ENCODE measurements at regions not wholly inside any gene's neighbourhood (a gene's known extent, or its start where the extent isn't known, plus 50 kb on each side); places are given as distances from the start of the nearest gene placed in this dataset.

- no peak overlapping the region for H3K4me3 ChIP-seq
- peaks cover 7 to 52% of the 10 kb centered on the region in 2 donors for H3K27me3 ChIP-seq
- DNase-seq (no peak), ATAC-seq (no peak)
- TF ChIP-seq, protein P1, sequence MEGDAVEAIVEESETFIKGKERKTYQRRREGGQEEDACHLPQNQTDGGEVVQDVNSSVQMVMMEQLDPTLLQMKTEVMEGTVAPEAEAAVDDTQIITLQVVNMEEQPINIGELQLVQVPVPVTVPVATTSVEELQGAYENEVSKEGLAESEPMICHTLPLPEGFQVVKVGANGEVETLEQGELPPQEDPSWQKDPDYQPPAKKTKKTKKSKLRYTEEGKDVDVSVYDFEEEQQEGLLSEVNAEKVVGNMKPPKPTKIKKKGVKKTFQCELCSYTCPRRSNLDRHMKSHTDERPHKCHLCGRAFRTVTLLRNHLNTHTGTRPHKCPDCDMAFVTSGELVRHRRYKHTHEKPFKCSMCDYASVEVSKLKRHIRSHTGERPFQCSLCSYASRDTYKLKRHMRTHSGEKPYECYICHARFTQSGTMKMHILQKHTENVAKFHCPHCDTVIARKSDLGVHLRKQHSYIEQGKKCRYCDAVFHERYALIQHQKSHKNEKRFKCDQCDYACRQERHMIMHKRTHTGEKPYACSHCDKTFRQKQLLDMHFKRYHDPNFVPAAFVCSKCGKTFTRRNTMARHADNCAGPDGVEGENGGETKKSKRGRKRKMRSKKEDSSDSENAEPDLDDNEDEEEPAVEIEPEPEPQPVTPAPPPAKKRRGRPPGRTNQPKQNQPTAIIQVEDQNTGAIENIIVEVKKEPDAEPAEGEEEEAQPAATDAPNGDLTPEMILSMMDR (IDR thresholded peaks at IDR 0.05) = no peak
- intact Hi-C loops (cut with DNase I) = no loop called here
- H3K36me3 ChIP-seq = no peaks in the 10 kb centered on the region
- H3K27ac ChIP-seq = no peak overlapping the region
- no peaks in the 10 kb centered on the region for H3K9me3 ChIP-seq
- H3K4me1 ChIP-seq = no peaks in the 10 kb centered on the region
These were observed 163.7 kb downstream of the SHOX start for GRCh38 chrX:794311-794710.

DNA sequence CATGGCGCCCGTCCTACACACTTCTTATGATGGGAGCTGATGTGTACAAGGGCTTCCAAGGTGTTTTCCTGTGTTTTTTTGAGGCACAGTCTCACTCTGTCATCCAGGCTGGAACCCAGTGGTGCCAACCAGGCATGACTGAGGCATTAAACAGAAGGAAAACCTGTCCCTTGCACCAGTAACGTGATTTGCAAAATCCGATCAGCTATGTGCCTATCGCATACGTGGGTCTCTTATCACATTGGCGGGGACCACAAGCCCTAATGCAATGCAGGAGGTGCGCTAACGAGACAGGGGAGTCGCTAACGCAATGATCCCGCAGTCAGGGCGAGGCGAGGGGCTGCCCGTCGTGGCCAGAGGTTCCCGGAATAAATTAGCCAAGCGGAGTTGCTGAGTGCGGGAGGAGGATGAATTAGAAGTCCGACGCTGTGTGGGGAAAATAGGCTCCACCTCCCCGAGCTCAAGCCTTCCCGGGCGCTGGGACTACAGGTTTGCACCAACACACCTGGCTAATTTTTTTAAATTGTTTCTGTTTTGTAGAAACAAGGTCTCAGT lies 162.7 kb downstream of the SHOX start:
- ATAC-seq (no peak), DNase-seq (no peak)
- Histone ChIP-seq H3K36me3 (no peaks in the 10 kb centered on the region), H3K4me3 (no peak overlapping the region), H3K27me3 (peaks cover 7 to 62% of the 10 kb centered on the region in 2 donors), H3K4me1 (no peaks in the 10 kb centered on the region), H3K27ac (no peak overlapping the region), H3K9me3 (no peaks in the 10 kb centered on the region)
- intact Hi-C loops (cut with DNase I) = no loop called here
- TF ChIP-seq, protein P1 (IDR thresholded peaks at IDR 0.05) = no peak

DNA sequence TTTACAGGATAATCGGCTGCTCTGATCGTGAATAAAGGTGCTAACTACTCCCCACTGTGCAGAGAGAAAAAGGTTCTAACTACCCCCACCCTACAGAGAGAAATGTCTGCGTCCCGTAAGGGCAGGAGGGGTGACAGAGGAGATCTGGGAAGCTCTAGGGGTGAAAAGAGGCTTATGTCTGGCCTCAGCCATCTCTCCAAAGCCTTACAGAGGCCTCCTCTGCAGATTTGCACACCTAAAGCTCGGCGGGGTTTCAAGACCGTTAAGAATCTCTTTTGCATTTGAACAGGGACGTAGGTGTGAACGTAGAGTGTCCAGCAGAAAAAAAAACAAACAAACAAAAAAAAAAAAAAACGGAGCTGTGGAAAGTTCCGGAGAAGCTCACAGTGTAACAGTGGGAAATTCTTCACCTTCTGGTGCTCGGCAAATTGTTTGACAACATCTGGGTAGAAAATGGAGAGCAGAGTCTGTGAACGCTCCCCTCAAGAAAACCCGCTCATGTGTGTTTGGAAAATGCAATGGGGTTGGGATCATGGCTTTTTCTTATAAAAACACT lies 161.0 kb downstream of the SHOX start:
- DNase-seq (no peak), ATAC-seq (no peak)
- Histone ChIP-seq H3K4me1 (no peaks in the 10 kb centered on the region), H3K36me3 (no peaks in the 10 kb centered on the region), H3K9me3 (no peaks in the 10 kb centered on the region), H3K27ac (no peak overlapping the region), H3K27me3 (peaks cover 7 to 74% of the 10 kb centered on the region in 2 donors), H3K4me3 (no peak overlapping the region)
- TF ChIP-seq, protein P1 (IDR thresholded peaks at IDR 0.05) = no peak
- intact Hi-C loops (cut with DNase I) = no loop called here

DNA sequence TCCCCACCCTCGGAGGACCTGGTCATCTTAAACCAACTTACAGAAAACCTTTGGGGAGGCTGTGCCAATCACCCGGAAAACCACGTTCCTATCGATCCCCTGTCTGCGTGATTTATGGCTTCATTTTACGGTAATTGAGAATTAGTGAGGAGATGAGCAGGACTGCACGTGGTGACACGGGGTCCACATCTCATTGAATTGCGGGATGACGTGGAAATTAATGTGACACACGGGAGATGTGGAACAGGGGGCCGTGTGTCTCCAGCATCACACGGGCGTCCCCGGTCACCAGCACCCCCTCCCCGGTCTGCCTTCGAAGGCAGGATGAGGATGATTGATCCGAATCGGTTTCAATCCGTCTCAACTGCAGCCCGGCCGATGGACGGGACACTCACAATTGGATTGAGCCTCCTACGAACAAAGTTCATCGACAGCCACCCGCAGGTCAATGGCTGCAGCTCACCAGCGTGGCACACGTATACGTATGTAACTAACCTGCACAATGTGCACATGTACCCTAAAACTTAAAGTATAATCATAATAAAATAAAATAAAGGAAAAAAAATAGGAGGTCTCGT lies 160.3 kb downstream of the SHOX start:
- peaks cover 7 to 76% of the 10 kb centered on the region in 2 donors for H3K27me3 ChIP-seq
- intact Hi-C loops (cut with DNase I) = no loop called here
- H3K9me3 ChIP-seq = no peaks in the 10 kb centered on the region
- H3K4me3 ChIP-seq = no peak overlapping the region
- H3K4me1 ChIP-seq = no peaks in the 10 kb centered on the region
- DNase-seq (no peak), ATAC-seq (no peak)
- H3K36me3 ChIP-seq = no peaks in the 10 kb centered on the region
- H3K27ac ChIP-seq = no peak overlapping the region
- TF ChIP-seq, protein P1 (IDR thresholded peaks at IDR 0.05) = no peak

DNA sequence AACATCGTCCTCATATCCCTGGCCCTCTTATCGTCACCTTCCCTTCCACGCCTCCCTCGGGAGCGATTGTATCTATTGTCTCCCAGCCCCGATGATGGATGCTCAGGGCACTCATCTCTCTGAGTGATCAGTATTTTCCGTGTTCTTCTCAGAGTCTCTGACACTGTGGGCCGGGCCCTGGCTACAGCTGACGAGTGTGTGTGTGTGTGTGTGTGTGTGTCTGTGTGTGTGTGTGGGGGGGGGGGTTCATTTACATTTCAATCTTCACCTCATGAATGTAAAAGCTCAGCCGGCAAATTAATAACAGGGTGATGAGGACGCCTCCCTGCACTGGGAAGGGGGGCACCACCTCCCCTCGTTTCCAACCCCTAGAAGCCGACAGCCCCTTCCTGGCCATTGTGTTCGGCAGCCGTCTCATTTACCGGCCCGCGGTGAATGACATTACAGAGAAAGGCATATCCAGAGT lies 159.5 kb downstream of the SHOX start:
- ATAC-seq (no peak), DNase-seq (no peak)
- Histone ChIP-seq H3K36me3 (no peaks in the 10 kb centered on the region), H3K27ac (no peak overlapping the region), H3K4me1 (no peaks in the 10 kb centered on the region), H3K27me3 (peaks cover 7 to 76% of the 10 kb centered on the region in 2 donors), H3K9me3 (no peaks in the 10 kb centered on the region), H3K4me3 (no peak overlapping the region)
- intact Hi-C loops (cut with DNase I) = no loop called here
- TF ChIP-seq, protein P1 (IDR thresholded peaks at IDR 0.05) = no peak
